ENCODE measurements at regions not wholly inside any gene's neighbourhood (a gene's known extent, or its start where the extent isn't known, plus 50 kb on each side); places are given as distances from the start of the nearest gene placed in this dataset.
A peak's percentile ranks its signal among the peaks of the same experiment; 100 is the strongest.

DNA sequence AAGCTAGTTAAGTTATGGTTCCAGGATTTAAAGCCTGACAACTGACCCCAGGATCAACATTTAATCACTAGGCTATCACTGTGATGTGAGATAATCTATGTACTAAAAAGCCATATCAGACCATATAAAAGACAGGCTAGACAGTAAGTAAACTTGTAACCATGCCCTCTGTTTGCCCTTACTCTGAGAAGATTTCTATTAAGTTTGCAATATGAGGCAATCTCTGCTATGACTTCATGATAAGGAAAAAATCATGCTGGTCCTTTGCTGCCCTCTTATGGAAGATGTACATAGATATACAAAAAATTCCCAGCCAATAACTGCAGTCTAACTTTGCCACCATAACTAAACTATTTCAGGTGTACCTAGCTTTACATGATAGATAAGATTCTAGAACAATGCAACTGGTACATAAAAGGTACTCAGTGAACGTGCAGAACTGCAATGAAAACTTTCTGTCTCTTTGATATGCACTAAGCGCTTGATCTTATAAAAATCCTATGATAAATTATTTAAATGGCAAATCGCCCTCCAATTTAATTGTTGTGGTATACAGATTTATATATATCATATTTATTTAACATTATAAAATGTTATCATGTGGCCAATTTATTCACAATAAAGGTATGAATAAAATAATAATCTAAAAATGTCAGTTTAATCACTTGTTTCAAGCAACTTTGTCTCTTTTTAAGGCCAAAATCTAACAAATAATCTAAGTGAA is 70.5 kb downstream of the FAM217A start:
- peak; percentile 41 for DNase-seq

DNA sequence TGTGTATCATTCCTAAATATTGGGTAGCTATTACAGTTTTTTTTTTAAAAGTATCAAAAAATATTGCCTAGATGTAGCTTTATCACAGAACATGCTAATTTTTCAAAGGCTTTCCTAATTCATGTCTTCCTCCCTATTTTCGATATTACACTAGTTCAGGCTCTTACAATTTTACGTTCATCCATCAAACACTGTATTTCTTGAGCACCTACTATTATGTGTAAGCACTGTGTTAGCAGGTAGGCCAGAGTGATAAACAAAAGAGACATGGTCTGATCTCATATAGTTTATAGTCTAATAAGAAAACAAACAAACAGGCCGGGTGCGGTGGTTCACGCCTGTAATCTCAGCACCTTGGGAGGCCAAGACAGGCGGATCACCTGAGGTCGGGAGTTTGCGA is 69.5 kb downstream of the FAM217A start:
- no peak for DNase-seq

DNA sequence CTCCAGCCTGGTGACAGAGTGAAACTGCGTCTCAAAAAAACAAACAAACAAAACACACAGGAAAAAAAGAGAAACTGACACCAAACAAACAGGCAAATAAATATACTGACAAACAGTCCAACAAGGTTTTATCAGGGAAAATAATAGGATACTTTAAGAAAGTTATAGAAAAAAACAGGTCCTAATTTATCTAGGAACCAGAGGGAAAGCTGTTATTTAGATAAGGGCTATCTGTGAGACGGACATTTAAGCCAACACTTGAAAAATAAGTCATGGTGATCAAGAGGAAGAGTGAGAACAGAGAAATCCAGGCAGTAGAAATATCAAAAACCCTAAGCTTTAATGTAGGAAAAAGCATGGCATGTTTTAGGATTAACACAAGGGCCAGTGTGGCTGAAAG is 68.9 kb downstream of the FAM217A start:
- DNase-seq: no peak

DNA sequence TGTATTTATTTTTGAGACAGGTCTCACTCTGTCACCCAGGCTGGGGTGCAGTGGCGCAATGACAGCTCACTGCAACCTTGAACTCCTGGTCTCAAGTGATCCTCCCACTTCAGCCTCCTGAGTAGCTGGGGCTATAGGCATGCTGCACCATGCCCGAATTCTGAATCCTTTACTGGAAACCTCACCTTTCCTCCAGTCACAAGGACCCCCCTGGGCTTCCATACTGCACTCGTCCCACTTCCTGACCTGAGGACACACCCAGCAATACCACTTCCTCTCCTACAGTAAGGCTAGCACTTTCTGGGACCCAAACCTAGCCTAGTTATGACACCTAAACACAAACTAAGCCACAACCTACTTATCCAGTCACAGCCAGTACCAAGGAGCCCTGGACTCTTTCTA is 68.2 kb downstream of the FAM217A start:
- no peak for DNase-seq

DNA sequence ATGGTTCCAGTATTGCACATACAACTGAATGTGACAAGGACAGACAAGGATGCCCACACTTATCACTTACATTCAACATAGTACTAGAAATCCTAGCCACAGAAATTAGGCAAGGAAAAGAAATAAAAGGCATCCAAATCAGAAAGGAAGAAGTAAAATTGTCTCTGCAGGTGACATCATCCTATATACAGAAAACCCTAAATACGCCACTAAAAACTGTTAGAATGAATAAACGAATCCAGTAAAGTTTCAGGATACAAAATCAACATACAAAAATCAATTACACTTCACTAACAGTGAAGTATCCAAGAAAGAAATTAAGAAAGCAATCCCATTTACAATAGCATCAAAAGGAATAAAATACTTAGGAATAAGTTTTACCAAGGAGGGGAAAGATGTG is 66.1 kb downstream of the FAM217A start:
- no peak for DNase-seq

DNA sequence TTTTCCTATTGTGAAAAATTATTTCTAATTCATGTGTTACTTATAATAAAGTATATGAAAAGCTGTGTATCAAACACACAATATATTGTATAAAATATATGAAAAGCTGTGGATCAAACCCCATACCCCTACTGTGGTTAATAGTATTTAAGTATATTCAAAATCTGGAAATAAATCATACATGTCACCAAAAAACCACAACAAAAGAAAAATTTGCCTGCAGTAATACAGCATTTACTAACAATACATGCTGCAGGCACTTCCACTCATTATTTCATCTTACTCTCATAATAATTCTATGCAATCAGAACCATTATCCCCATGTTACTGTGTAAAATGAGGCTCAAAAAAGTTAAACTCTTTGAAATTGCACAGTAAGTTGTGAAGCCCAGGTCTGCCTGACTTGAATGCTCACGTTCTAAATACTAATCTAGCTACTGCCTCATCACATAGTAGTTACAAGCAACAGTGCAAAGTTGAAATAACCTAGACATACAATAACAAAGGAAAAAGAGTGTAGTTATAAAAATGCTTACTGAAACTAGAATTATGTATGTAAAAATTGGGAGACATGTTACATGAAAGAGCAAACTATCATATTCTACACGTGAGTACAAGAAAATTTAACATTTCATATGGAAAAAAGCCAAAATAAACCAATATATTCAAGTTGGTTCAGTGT is 61.7 kb downstream of the FAM217A start:
- no peak for DNase-seq

DNA sequence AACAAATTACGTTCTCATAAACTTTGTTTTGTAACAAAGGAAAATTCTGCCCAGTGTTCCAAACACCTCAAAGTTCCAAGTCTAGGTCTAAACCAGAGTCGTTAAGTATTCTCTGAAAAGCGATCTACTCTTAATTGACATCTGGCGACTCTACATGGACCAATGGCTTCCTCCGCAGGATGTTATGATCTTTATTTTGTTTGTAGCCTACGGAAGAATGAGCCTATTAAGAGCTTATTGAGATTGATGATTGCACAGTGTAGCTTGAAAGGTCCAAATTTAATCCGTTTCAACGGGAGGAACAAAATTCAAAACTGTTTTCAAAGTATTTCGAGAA is 61.1 kb downstream of the FAM217A start:
- peak; percentile 73 for DNase-seq

DNA sequence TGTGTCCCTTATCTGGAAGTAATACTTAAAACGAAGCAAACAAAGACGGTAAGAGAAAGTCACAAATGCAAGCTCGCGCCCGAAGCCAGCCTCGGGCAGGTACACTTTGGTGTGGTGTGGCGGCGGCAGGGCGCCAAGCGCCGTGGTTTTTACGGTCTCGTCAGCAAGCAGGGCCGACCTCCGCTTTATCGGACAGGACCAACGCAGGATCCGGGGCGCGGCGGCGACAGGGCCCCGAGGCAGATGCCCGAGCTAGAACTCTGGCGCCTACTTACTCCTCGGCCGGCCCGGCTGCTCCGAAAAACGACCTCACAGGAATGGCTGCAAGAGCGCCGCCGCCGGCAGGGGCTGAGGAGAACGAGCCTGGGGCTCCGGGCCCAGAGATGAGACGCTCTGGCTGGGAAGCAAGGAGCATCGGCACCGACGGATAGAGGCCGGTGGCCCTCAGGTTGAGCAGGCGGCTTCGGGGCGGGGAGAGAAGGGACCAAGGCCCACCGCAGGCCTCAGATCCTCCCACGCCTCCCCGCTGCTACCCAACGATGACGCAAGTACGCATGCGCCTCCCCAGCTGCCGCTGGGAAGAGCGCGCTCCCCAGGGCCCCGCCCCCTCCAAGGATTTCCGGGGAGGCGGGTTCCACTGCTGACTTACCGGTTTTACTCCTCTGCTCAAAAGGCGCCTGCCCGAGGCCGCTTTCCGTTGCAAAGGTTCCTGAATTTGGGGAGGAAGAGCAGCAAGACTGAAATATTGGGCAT is 60.6 kb downstream of the FAM217A start:
- DNase-seq: peak; percentile 92
